Suppressor macrophage (primary cell): ENCODE measurements at regions not wholly inside any gene's neighbourhood (a gene's known extent, or its start where the extent isn't known, plus 50 kb on each side); places are given as distances from the start of the nearest gene placed in this dataset.

Source experiments
- DNase-seq, 4 experiments: peaks; one replicate each; pipeline ENCODE4 v3.0.0-alpha.2; 2020 to 2022

GRCh38 chr9:89885156-89885555, 280.3 kb downstream of the GADD45G start:
- no peak for DNase-seq

GRCh38 chr9:89886281-89886700, 281.5 kb downstream of the GADD45G start:
- no peak for DNase-seq

- no peak for DNase-seq
Measured at GRCh38 chr9:89887286-89887685, 282.5 kb downstream of the GADD45G start.

- no peak for DNase-seq
Measured at GRCh38 chr9:89888233-89888632, 283.4 kb downstream of the GADD45G start.

- no peak for DNase-seq
Measured at GRCh38 chr9:89888677-89889076, 283.9 kb downstream of the GADD45G start.

GRCh38 chr9:89889865-89890264, 285.1 kb downstream of the GADD45G start:
- DNase-seq = no peak

GRCh38 chr9:89890326-89890980, 285.6 kb downstream of the GADD45G start:
- DNase-seq = no peak

- DNase-seq = no peak
Measured at GRCh38 chr9:89891221-89891590, 286.4 kb downstream of the GADD45G start.

- DNase-seq = no peak
Measured at GRCh38 chr9:89891591-89892304, 286.9 kb downstream of the GADD45G start.

GRCh38 chr9:89892920-89893319, 288.1 kb downstream of the GADD45G start:
- no peak for DNase-seq

GRCh38 chr9:89893886-89894285, 289.1 kb downstream of the GADD45G start:
- no peak for DNase-seq

GRCh38 chr9:89896806-89897340, 292.1 kb downstream of the GADD45G start:
- DNase-seq = no peak

GRCh38 chr9:89899573-89899972, 294.8 kb downstream of the GADD45G start:
- peak in 2 of 4 experiments; percentile 30 to 36 for DNase-seq

- no peak for DNase-seq
Measured at GRCh38 chr9:89901920-89902319, 297.1 kb downstream of the GADD45G start.

GRCh38 chr9:89902450-89903140, 297.8 kb downstream of the GADD45G start:
- no peak for DNase-seq

- DNase-seq = no peak
Measured at GRCh38 chr9:89903141-89903475, 298.3 kb downstream of the GADD45G start.

GRCh38 chr9:89905606-89906338, 301.0 kb downstream of the GADD45G start:
- DNase-seq = no peak

- DNase-seq = no peak
Measured at GRCh38 chr9:89911721-89912604, 307.2 kb downstream of the GADD45G start.

GRCh38 chr9:89912605-89912953, 307.8 kb downstream of the GADD45G start:
- no peak for DNase-seq

GRCh38 chr9:89915187-89915586, 310.4 kb downstream of the GADD45G start:
- DNase-seq = no peak

- DNase-seq = no peak
Measured at GRCh38 chr9:89916001-89916597, 311.3 kb downstream of the GADD45G start.

- DNase-seq = no peak
Measured at GRCh38 chr9:89917861-89918260, 313.0 kb downstream of the GADD45G start.
